CD4-positive, alpha-beta T cell treated with Interleukin-4 for 1 hour (primary cell): ENCODE measurements at regions not wholly inside any gene's neighbourhood (a gene's known extent, or its start where the extent isn't known, plus 50 kb on each side); places are given as distances from the start of the nearest gene placed in this dataset.

Source experiments
- DNase-seq, 2 donors: peaks; one replicate each; pipeline ENCODE4 v3.0.0-alpha.2; 2020 to 2022

DNA sequence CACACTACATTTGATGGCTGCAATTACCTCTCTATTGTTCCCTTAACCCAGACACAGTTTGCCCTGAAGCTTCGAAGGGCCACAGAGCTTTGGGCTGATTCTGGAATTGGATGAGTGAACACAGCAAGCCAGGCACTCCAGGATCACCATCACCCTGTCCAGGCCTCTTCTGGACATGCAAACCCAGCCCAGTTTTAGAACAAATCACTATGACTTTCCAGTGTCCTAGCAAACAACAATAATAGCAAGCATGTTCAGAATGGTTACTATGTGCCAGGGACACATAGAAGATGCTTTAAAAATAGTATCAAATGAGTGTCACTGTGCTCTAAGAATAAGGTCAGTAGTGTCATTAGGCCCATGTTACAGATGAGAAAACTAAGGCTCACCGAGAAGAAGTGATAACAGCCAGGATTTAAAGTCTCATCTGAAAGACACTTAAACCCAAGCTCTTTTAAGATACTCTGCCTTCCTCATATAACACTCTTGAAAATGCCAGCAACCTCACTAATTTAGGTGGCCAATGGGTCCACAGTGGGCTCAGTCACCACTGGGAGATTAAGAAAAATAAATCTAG lies 191.7 kb upstream of the STK17B start:
- DNase-seq, result no peak

DNA sequence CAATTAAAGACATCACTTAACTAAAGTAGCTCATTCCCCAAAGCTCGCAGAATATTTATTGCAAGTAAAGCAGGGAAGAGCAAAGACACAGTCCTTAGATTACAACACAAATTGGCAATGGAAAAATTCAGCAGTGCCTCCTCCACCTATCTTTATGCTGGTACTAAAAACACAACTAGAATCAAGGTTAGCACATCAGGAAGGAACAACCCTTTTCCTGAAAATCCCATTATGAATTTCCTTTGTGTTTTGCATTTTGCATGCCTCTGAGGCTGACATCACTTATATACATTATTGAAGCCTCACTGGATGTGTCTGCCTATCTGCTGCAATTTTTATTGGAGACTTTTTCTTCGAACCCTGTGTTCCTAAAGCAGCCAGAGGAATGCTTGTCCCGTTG lies 193.8 kb upstream of the STK17B start:
- no peak for DNase-seq

DNA sequence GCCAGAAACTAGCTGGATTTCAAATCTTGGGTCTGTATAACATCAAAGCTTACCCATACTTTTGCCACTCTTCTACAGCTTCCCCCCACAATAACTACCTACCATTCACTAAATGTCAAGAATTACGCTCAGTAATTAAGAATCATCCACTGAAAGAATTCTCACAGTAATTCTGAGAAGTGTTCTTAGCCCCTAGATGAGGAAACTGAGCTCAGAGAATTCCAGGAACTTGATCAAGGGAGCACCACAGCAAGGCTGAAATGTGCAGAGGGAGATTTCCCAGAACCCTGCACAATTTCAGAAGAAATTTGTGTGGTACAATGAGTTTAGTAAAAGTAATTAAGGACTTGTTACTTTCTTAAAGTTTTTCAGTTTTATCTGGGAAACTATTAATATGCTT lies 194.5 kb upstream of the STK17B start:
- no peak for DNase-seq

GRCh38 chr2:196367633-196368032 lies 196.3 kb upstream of the STK17B start:
- DNase-seq, result no peak

GRCh38 chr2:196368546-196369225 lies 197.3 kb upstream of the STK17B start:
- DNase-seq, result no peak

DNA sequence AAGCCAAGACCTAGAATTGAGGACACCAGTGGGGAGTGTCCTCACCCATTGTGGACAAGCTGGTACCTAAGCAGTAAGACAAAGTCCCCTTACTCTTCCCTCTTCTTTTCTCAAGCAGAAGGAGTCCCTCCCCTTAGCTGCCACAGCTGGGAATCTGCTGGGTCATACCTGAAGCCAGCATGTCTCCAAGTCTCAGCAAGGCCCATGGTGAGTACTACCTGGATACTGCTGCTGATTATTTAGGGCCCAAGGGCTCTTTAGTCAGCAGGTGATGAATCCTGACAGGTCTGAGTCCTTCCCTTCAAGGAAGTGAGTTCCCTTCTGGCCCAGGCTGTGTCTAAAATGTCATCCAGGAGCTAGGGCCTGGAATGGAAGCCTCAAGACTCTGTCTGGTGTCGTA lies 198.6 kb upstream of the STK17B start:
- DNase-seq, result no peak

GRCh38 chr2:196370381-196370780 lies 199.0 kb upstream of the STK17B start:
- DNase-seq, result no peak

GRCh38 chr2:196372276-196372809 lies 201.0 kb upstream of the STK17B start:
- no peak for DNase-seq

DNA sequence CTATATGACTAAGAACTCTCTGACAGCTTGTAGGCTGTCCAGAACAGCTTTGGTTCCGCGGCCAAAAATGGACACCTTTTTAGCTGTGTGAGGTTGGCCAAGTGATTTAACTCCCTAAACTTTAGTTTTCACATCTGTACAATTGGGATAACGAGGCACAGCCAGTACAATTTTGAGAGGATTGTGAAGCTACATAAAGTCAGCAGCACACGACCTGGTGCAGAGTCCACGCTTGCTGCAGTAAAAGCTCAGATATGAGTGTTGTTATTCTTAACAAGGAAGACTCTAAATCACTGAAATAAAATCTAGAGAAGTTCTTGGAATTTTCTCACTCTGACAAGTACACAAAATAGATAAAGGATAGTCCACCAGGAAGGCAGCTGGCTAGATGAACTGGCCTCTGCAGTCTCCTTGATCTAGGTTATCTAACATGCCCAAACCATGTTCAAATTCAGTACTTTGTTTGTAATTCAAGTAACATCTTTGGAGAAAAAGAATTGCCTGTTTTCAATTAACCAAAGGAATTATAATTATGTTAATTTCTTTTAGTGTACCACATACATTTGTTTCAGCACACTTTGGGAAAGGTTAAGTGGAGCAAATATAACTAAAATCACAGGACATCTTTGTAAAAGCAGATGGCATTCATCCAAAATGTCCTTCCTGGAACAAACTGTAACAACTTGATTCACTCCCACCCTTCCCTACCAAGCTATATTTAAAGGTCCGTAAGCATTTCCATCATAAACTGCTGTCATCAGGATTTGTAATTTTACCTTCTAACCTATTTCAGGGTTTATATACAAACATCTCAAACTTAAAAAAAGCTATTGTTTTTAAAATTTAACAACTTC lies 201.7 kb upstream of the STK17B start:
- DNase-seq, result no peak

- DNase-seq, result no peak
Measured at GRCh38 chr2:196376984-196377877, 205.9 kb upstream of the STK17B start.

GRCh38 chr2:196379600-196379999 lies 208.2 kb upstream of the STK17B start:
- no peak for DNase-seq

- DNase-seq, result no peak
Measured at GRCh38 chr2:196380098-196380497, 208.7 kb upstream of the STK17B start.

DNA sequence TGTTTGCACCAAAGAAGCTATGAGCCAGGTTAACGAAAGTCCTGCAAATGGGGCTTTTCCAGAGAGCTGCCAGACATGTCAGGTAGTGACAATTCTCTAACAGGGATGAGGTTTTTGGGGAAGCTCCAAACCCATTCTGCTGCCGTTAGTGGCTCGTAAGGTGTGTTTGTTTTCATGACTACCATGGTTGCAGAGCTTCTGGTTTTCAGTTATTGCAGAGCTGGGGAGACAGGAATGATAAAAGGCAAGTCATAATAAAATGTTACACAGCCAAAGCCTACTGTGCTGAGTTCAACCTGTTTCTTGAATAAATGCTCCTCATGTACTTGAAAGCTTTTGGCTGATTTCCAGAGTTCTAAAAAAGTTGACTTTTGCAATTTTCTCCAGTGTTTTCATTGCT lies 209.2 kb upstream of the STK17B start:
- no peak for DNase-seq

DNA sequence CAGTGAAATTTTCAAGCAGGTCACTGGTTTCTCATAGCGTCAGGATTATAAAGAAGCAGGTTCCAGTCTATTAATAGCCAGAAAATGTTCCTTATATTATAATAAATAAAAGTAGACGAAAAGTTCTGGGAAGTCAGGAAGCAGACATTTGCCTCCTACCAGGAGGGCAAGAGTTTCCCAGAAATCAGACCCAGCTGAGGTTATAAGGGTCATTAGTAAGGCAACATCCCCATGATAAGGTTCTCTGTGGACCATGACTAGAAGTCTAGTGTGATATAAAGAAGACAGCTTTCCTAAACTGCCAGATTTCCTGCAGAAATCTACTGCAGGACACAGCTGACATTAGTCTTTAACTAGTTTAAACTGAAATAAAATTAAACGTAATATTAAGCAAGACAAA lies 210.1 kb upstream of the STK17B start:
- no peak for DNase-seq

DNA sequence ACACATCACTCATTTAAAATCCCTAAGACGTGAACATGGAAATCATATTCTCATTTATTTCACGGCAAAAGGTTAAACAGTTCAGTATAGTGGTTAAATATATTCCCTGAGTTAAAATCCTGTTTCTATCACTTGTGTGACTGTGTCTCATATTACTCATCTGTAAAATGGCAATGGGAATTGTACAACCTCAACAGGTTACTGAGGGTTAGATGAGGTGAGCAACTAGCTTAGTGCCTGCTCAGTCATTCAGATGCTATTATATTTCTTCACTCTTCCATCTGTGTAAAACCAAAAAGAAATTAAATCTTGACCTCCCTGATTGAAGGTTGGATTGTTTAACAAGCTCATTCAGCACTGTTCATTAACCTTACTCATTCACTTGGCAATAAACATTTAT lies 212.4 kb upstream of the STK17B start:
- no peak for DNase-seq

- DNase-seq, result no peak
Measured at GRCh38 chr2:196384729-196385128, 213.4 kb upstream of the STK17B start.

DNA sequence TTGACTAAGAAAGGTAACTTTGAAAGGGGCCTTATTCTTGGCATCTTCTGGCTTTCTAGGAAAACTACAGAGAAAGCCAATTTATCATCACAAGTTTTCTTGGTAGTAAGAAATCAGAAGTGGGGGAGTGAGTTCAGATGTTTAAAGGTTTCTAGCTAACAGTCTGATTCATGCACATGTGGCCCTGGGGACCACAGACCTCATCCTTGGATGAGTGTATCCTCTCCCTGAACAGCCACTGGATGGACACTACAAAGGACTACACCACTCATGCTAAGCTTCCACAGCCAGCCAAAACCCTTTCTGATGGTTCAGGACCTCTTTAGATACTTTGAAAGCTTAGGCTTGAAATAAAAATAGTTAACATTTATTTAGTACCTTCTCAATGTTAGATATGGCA lies 218.3 kb upstream of the STK17B start:
- no peak for DNase-seq

GRCh38 chr2:196390243-196391148 lies 219.1 kb upstream of the STK17B start:
- no peak for DNase-seq

- DNase-seq, result no peak
Measured at GRCh38 chr2:196391149-196391479, 219.7 kb upstream of the STK17B start.

DNA sequence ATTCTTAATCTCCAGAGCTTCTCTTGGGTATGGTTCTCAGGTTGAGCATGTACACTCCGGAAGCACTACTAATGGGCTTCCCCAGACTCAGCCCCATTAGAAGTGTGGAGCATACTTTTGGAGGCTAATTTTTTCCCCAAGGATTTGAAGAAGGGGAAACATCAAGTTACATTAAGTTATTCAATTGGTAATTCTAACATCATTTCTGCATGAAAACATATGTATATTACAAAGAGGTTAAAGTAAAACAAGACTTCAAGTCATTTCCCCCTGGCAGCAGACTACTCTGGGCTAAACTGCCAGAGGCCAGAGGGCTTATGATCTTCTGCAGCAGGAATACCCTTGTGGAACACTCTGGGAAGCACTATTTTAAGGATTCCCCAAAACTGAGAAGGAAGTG lies 227.7 kb upstream of the STK17B start:
- DNase-seq, result no peak

GRCh38 chr2:196399722-196400691 lies 228.6 kb upstream of the STK17B start:
- DNase-seq, result no peak
